Peyer's patch (tissue), 4 donors: ENCODE measurements at regions not wholly inside any gene's neighbourhood (a gene's known extent, or its start where the extent isn't known, plus 50 kb on each side); places are given as distances from the start of the nearest gene placed in this dataset.

Experiments
- POLR2A ChIP-seq, 2 donors: fragments of 450-650 bp; IDR thresholded peaks; one replicate each; pipeline ENCODE4 v1.5.1; 2017; ENCODE audit warnings: antibody characterized with exemption in 2 of 2, mild to moderate bottlenecking in 2 of 2, moderate library complexity in 2 of 2
- TF ChIP-seq, protein P1 (sequence below), 6 experiments: fragments of 450-650 bp in 4 of 6; fragments of 200-600 bp in 2 of 6; sonication (generic) in 1 of 6; IDR thresholded peaks; one replicate each; pipeline ENCODE4 v1.5.1; 2017 to 2019; ENCODE audit warnings: antibody characterized with exemption in 6 of 6, mild to moderate bottlenecking in 3 of 6, moderate library complexity in 1 of 6

DNA sequence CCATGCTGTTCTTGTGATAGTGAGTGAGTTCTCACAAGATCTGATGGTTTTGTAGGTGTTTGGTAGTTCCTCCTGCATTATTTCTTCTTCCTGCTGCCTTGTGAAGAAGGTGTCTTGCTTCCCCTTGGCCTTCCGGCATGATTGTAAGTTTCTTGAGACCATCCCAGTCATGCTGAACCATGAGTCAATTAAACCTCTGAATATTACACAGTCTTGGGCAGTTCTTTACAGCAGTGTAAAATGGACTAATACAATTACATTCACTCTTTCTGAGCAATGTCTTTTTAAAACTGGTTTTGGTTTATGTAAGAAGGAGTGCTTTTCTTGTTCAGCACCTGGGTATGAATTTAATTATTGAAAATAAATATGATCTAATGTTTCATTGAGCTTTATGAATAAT lies 50.7 kb upstream of the ARRDC3 start:
- no peak for TF ChIP-seq POLR2A (IDR thresholded peaks at IDR 0.05)
- TF ChIP-seq, protein P1, sequence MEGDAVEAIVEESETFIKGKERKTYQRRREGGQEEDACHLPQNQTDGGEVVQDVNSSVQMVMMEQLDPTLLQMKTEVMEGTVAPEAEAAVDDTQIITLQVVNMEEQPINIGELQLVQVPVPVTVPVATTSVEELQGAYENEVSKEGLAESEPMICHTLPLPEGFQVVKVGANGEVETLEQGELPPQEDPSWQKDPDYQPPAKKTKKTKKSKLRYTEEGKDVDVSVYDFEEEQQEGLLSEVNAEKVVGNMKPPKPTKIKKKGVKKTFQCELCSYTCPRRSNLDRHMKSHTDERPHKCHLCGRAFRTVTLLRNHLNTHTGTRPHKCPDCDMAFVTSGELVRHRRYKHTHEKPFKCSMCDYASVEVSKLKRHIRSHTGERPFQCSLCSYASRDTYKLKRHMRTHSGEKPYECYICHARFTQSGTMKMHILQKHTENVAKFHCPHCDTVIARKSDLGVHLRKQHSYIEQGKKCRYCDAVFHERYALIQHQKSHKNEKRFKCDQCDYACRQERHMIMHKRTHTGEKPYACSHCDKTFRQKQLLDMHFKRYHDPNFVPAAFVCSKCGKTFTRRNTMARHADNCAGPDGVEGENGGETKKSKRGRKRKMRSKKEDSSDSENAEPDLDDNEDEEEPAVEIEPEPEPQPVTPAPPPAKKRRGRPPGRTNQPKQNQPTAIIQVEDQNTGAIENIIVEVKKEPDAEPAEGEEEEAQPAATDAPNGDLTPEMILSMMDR (IDR thresholded peaks at IDR 0.05): no peak
